ENCODE measurements at regions not wholly inside any gene's neighbourhood (a gene's known extent, or its start where the extent isn't known, plus 50 kb on each side); places are given as distances from the start of the nearest gene placed in this dataset.

GRCh38 chr10:120112809-120113208 is 220.3 kb downstream of the SEC23IP start:
- Histone ChIP-seq H3K4me3 (no peak overlapping the region), H3K27ac (no peak overlapping the region), H3K27me3 (peaks cover 0 to 13% (median 0%) of the 10 kb centered on the region in 7 donors), H3K9me3 (no peaks in the 10 kb centered on the region), H3K36me3 (no peaks in the 10 kb centered on the region), H3K4me1 (no peaks in the 10 kb centered on the region)
- no peak for ATAC-seq
- TF ChIP-seq, protein P1, sequence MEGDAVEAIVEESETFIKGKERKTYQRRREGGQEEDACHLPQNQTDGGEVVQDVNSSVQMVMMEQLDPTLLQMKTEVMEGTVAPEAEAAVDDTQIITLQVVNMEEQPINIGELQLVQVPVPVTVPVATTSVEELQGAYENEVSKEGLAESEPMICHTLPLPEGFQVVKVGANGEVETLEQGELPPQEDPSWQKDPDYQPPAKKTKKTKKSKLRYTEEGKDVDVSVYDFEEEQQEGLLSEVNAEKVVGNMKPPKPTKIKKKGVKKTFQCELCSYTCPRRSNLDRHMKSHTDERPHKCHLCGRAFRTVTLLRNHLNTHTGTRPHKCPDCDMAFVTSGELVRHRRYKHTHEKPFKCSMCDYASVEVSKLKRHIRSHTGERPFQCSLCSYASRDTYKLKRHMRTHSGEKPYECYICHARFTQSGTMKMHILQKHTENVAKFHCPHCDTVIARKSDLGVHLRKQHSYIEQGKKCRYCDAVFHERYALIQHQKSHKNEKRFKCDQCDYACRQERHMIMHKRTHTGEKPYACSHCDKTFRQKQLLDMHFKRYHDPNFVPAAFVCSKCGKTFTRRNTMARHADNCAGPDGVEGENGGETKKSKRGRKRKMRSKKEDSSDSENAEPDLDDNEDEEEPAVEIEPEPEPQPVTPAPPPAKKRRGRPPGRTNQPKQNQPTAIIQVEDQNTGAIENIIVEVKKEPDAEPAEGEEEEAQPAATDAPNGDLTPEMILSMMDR (IDR thresholded peaks at IDR 0.05), result no peak
- intact Hi-C loops (cut with DNase I), result no loop called here
- no peak for DNase-seq

GRCh38 chr10:120115959-120116358 is 223.4 kb downstream of the SEC23IP start:
- no peak for ATAC-seq
- Histone ChIP-seq H3K27ac (no peak overlapping the region), H3K4me3 (no peak overlapping the region), H3K27me3 (peaks cover 0 to 13% (median 0%) of the 10 kb centered on the region in 7 donors), H3K4me1 (no peaks in the 10 kb centered on the region), H3K36me3 (no peaks in the 10 kb centered on the region), H3K9me3 (peaks cover 0 to 8% (median 0%) of the 10 kb centered on the region in 11 donors)
- WGBS, 2 donors, result 76 to 82% methylated on average over 6 of the region's 6 CpGs
- TF ChIP-seq, protein P1 (IDR thresholded peaks at IDR 0.05), result no peak
- no peak for DNase-seq
- intact Hi-C loops (cut with DNase I), result no loop called here

DNA sequence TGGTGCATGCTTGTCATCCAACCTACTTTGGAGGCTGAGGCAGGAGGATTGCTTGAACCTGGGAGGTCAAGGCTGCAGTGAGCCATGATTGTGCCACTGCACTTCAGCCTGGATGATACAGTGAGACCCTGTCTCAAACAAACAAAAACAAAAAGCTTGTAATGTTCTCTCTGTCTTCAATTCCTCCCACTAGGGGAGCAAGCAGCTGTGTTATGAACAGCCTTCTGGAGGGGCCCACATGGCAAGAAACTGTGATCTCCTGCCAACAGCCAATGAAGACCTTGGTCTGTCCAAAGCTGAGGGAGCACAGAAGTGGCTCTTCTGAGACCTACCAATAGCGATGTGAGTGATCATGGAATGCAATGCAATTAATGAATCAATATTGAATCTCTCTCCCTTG is 229.2 kb downstream of the SEC23IP start:
- Histone ChIP-seq H3K27ac (no peak overlapping the region), H3K4me3 (no peak overlapping the region), H3K27me3 (no peaks in the 10 kb centered on the region), H3K9me3 (peaks cover 0 to 8% (median 0%) of the 10 kb centered on the region in 11 donors), H3K4me1 (no peaks in the 10 kb centered on the region), H3K36me3 (no peaks in the 10 kb centered on the region)
- 93 to 96% methylated on average over 1 of the region's 1 CpG for WGBS, 2 donors
- intact Hi-C loops (cut with DNase I), result no loop called here
- DNase-seq, result no peak
- TF ChIP-seq, protein P1 (IDR thresholded peaks at IDR 0.05), result no peak
- ATAC-seq, result no peak

- intact Hi-C loops (cut with DNase I), result no loop called here
- no peaks in the 10 kb centered on the region for H3K4me1 ChIP-seq
- DNase-seq (no peak), ATAC-seq (no peak)
- H3K27me3 ChIP-seq, result peaks cover 0 to 30% (median 6%) of the 10 kb centered on the region in 7 donors
- no peak overlapping the region for H3K27ac ChIP-seq
- H3K36me3 ChIP-seq, result no peaks in the 10 kb centered on the region
- TF ChIP-seq, protein P1 (IDR thresholded peaks at IDR 0.05), result no peak
- 35 to 39% methylated on average over 3 of the region's 3 CpGs for WGBS, 2 donors
- H3K9me3 ChIP-seq, result no peaks in the 10 kb centered on the region
- H3K4me3 ChIP-seq, result no peak overlapping the region
Measured at GRCh38 chr10:120131183-120131582, 238.7 kb downstream of the SEC23IP start.
